HepG2 (cell line): ENCODE measurements at regions not wholly inside any gene's neighbourhood (a gene's known extent, or its start where the extent isn't known, plus 50 kb on each side); places are given as distances from the start of the nearest gene placed in this dataset.

Experiments used
- EED ChIP-seq: sonication (generic); formaldehyde crosslinking; IDR thresholded peaks from 2 replicates; pipeline ENCODE4 v1.5.0; 2020; ENCODE audit warnings: mild to moderate bottlenecking, missing genetic modification reagents
- ZBTB7B ChIP-seq: sonication (generic); formaldehyde crosslinking; IDR thresholded peaks from 2 replicates; pipeline ENCODE4 v1.4.0; 2020; ENCODE audit warnings: missing genetic modification reagents
- ZNF335 ChIP-seq: sonication (generic); formaldehyde crosslinking; IDR thresholded peaks from 2 replicates; pipeline ENCODE4 v1.4.0; 2020; ENCODE audit warnings: missing genetic modification reagents
- ZNF703 ChIP-seq: sonication (generic); formaldehyde crosslinking; IDR thresholded peaks from 2 replicates; pipeline ENCODE4 v1.5.1; 2020; ENCODE audit warnings: missing genetic modification reagents, mild to moderate bottlenecking, moderate library complexity, borderline replicate concordance
- ZNF713 ChIP-seq: sonication (generic); formaldehyde crosslinking; IDR thresholded peaks from 2 replicates; pipeline ENCODE4 v1.4.0; 2020; ENCODE audit warnings: mild to moderate bottlenecking, missing genetic modification reagents
- TF ChIP-seq, protein P1 (sequence below): sonication (generic); formaldehyde crosslinking; conservative IDR thresholded peaks from 2 replicates; pipeline ENCODE4 v1.8.0; 2022; ENCODE audit warnings: mild to moderate bottlenecking, moderate library complexity, missing genetic modification reagents
- TF ChIP-seq, protein P2 (sequence below): sonication (generic); formaldehyde crosslinking; IDR thresholded peaks from 2 replicates; pipeline ENCODE4 v1.5.1; 2020; ENCODE audit warnings: mild to moderate bottlenecking, missing genetic modification reagents
- TF ChIP-seq, protein P3 (sequence below): sonication (generic); formaldehyde crosslinking; IDR thresholded peaks from 2 replicates; pipeline ENCODE4 v1.8.0; 2022; ENCODE audit warnings: mild to moderate bottlenecking, missing genetic modification reagents, moderate library complexity
- TF ChIP-seq, protein P4 (sequence below): sonication (generic); IDR thresholded peaks from 2 replicates; pipeline ENCODE4 v1.6.1; 2016; ENCODE audit warnings: low read depth, borderline replicate concordance
- TF ChIP-seq, protein P5 (sequence below), 2 experiments: IDR thresholded peaks; 2 replicates each; pipeline ENCODE4 v1.6.1; 2011 to 2012; ENCODE audit warnings: low read length in 2 of 2, borderline replicate concordance in 1 of 2, low read depth in 1 of 2, mild to moderate bottlenecking in 1 of 2, moderate library complexity in 1 of 2

DNA sequence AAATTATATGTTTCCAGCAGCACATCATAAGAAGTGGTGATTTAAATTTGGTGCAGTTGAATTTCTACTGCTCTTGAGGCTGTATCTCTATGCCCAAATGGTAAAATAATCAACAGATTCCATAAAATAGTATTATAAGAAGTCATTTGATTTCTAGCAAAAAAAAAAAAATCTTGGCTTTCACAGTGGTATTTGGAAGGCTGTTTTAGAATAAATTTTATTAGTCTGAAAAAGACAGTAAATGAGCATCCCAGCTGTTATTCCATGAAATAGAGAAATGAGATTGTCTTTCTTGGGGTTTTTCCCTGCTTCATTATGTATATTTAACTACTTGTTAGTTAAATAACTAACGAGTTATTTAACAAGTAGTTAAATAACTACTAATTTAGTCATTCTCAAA is 156.0 kb upstream of the ABI3BP start (continued):
- TF ChIP-seq, protein P1, sequence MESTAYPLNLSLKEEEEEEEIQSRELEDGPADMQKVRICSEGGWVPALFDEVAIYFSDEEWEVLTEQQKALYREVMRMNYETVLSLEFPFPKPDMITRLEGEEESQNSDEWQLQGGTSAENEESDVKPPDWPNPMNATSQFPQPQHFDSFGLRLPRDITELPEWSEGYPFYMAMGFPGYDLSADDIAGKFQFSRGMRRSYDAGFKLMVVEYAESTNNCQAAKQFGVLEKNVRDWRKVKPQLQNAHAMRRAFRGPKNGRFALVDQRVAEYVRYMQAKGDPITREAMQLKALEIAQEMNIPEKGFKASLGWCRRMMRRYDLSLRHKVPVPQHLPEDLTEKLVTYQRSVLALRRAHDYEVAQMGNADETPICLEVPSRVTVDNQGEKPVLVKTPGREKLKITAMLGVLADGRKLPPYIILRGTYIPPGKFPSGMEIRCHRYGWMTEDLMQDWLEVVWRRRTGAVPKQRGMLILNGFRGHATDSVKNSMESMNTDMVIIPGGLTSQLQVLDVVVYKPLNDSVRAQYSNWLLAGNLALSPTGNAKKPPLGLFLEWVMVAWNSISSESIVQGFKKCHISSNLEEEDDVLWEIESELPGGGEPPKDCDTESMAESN = no peak
- TF ChIP-seq, protein P2, sequence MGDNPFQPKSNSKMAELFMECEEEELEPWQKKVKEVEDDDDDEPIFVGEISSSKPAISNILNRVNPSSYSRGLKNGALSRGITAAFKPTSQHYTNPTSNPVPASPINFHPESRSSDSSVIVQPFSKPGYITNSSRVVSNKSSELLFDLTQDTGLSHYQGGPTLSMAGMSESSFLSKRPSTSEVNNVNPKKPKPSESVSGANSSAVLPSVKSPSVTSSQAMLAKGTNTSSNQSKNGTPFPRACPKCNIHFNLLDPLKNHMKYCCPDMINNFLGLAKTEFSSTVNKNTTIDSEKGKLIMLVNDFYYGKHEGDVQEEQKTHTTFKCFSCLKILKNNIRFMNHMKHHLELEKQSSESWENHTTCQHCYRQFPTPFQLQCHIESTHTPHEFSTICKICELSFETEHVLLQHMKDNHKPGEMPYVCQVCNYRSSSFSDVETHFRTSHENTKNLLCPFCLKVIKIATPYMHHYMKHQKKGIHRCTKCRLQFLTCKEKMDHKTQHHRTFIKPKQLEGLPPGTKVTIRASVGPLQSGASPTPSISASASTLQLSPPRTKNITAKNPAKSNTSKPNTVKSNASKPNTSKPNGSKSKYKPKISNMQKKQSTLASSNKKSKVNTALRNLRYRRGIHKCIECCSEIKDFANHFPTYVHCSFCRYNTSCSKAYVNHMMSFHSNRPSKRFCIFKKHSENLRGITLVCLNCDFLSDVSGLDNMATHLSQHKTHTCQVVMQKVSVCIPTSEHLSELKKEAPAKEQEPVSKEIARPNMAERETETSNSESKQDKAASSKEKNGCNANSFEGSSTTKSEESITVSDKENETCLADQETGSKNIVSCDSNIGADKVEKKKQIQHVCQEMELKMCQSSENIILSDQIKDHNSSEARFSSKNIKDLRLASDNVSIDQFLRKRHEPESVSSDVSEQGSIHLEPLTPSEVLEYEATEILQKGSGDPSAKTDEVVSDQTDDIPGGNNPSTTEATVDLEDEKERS (CRISPR knock-in tag) = no peak
- TF ChIP-seq EED (no peak), ZNF703 (CRISPR knock-in tag) (no peak), ZNF335 (no peak), ZNF713 (no peak), ZBTB7B (no peak)
- TF ChIP-seq, protein P3, sequence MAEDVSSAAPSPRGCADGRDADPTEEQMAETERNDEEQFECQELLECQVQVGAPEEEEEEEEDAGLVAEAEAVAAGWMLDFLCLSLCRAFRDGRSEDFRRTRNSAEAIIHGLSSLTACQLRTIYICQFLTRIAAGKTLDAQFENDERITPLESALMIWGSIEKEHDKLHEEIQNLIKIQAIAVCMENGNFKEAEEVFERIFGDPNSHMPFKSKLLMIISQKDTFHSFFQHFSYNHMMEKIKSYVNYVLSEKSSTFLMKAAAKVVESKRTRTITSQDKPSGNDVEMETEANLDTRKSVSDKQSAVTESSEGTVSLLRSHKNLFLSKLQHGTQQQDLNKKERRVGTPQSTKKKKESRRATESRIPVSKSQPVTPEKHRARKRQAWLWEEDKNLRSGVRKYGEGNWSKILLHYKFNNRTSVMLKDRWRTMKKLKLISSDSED = no peak
- TF ChIP-seq, protein P4, sequence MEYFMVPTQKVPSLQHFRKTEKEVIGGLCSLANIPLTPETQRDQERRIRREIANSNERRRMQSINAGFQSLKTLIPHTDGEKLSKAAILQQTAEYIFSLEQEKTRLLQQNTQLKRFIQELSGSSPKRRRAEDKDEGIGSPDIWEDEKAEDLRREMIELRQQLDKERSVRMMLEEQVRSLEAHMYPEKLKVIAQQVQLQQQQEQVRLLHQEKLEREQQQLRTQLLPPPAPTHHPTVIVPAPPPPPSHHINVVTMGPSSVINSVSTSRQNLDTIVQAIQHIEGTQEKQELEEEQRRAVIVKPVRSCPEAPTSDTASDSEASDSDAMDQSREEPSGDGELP = no peak
- TF ChIP-seq, protein P5, sequence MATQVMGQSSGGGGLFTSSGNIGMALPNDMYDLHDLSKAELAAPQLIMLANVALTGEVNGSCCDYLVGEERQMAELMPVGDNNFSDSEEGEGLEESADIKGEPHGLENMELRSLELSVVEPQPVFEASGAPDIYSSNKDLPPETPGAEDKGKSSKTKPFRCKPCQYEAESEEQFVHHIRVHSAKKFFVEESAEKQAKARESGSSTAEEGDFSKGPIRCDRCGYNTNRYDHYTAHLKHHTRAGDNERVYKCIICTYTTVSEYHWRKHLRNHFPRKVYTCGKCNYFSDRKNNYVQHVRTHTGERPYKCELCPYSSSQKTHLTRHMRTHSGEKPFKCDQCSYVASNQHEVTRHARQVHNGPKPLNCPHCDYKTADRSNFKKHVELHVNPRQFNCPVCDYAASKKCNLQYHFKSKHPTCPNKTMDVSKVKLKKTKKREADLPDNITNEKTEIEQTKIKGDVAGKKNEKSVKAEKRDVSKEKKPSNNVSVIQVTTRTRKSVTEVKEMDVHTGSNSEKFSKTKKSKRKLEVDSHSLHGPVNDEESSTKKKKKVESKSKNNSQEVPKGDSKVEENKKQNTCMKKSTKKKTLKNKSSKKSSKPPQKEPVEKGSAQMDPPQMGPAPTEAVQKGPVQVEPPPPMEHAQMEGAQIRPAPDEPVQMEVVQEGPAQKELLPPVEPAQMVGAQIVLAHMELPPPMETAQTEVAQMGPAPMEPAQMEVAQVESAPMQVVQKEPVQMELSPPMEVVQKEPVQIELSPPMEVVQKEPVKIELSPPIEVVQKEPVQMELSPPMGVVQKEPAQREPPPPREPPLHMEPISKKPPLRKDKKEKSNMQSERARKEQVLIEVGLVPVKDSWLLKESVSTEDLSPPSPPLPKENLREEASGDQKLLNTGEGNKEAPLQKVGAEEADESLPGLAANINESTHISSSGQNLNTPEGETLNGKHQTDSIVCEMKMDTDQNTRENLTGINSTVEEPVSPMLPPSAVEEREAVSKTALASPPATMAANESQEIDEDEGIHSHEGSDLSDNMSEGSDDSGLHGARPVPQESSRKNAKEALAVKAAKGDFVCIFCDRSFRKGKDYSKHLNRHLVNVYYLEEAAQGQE (IDR thresholded peaks at IDR 0.05; ENCODE audit: borderline replicate concordance in 1 of 2, low read depth in 1 of 2, low read length in 2 of 2) = no peak
